ENCODE measurements at regions not wholly inside any gene's neighbourhood (a gene's known extent, or its start where the extent isn't known, plus 50 kb on each side); places are given as distances from the start of the nearest gene placed in this dataset.
"Not testable (repeated sequence)": the region's sequence is repeated elsewhere in the genome, so short reads cannot be mapped to it uniquely, and the experiment has no call there.

- DNase-seq (ENCODE audit: low read depth in 2 of 2) = no peak
Observed at GRCh38 chr16:79407005-79407404, 193.5 kb downstream of the MAF start.

- no peak for DNase-seq (ENCODE audit: low read depth in 2 of 2)
Observed at GRCh38 chr16:79404571-79404970, 196.0 kb downstream of the MAF start.

DNA sequence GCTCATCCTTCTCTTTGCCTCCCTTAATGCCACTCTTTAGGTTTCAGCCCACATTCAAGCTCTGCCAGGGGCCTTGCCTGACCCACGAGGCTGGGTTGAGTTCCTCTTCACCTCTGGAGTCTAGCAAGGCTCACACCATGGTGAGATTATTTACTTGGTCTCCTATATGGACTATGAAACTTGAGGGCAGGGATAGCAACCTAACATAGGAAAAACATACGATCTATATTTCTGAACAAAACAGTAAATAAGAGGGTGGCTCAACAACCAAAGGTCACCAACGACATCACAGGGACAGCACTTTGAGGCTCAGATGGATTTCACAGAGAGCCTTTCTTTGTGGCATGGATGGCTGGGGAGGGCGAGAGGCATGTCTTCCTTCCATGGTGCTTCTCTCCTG, 197.0 kb downstream of the MAF start:
- no peak for DNase-seq (ENCODE audit: low read depth in 2 of 2)

DNA sequence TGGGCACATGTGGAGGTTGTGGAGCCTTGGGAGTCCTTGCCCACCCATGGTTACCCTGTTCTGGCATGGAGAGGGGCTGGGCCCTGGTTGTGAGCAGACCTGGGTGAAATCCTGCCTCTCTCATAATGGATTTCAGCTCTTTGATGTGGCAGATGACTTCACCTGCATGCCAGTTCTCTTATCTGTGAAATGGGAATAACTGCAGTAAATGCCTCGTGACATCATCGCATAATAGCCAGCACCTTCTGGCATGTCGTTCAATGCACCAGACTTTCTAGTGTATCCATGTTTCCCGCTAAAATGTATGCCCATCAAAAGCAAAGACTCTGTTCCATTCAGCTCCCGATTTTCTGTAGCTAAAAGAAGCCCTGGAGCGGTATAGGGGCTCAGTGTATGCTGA, 197.6 kb downstream of the MAF start:
- DNase-seq (ENCODE audit: low read depth in 2 of 2) = no peak

DNA sequence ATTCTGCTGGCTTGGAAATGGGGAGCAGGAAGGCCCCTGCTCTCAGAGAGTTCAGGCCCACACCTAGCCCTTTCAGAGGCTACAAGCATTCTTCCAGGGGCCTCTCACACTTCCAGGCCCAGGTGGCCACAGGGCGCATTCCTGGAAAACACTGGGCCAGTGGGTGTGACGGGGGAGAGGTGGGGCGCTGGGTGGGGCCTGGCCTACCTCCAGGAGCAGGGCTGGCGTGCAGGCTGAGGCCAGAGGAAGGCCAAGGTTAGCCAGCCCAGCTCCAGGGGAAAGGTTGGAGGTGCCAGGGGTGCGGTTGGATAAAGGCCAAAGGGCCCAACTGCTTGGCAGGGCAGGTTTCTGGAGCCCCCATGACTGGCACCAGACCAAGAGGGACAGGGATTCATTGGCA, 198.2 kb downstream of the MAF start:
- DNase-seq (ENCODE audit: low read depth in 2 of 2) = no peak

GRCh38 chr16:79401782-79402181, 198.8 kb downstream of the MAF start:
- no peak for DNase-seq (ENCODE audit: low read depth in 2 of 2)

GRCh38 chr16:79401157-79401556, 199.4 kb downstream of the MAF start:
- no peak for DNase-seq (ENCODE audit: low read depth in 2 of 2)

- no peak for DNase-seq (ENCODE audit: low read depth in 2 of 2)
Observed at GRCh38 chr16:79400462-79401149, 199.9 kb downstream of the MAF start.

DNA sequence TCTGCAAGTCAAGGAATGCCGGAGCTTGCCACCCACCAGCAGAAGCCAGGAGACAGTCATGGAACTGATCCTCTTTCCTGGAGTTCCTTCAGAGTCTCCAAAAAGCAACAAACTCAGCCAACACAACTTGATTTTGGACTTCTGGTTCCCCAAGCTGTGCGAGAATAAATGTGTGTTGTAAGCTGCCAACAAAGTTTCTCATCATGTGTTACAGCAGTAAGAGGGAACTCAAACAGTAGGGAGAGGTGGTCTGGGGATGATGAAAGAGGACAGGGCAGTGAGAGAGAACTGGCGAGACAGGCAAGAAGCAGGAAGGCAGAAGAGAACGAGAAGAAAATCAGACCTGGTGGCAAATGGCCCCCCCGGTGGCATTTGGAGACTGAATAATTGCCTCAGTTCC, 204.9 kb downstream of the MAF start:
- DNase-seq (ENCODE audit: low read depth in 2 of 2) = no peak

DNA sequence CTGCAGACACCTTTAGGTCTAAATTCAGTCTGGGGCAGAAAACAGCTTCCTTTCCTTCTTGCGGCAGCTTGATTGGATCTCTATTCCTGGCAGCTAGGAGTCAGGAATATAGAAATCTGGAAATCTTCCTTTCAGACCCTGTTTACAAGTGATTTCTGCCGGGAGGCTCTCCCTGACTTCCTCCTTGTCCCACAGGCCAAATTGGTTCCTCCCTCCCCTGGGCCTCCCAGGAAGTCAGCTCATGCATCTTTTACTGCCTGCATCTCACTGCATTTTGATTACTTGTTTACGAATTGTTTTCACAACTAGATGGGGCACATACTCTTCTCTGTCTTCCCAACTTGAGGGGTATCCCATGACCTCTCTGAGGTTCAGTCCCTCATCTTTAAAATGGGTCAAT, 206.3 kb downstream of the MAF start:
- DNase-seq (ENCODE audit: low read depth in 2 of 2) = no peak

DNA sequence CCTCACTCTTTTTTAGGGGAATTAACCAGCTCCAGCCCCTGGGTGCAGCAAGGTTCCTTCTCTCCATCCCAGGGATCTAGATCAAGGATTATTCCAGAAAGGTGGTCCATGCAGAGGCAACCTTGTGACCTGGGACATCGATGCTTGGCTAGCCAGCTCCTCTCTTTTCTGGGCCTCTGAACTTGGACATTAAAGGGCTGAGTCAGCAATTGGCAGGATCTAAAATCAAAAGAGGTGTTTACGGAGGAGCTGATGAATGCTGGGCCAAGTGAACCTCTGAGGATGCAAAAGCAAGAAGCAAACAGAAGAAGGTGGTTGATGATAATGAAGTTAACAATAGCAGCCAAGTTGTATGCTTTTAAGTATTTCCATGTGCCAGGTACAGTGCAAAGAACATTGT, 207.0 kb downstream of the MAF start:
- no peak for DNase-seq (ENCODE audit: low read depth in 2 of 2)

GRCh38 chr16:79393127-79393526, 207.4 kb downstream of the MAF start:
- DNase-seq (ENCODE audit: low read depth in 2 of 2) = no peak

DNA sequence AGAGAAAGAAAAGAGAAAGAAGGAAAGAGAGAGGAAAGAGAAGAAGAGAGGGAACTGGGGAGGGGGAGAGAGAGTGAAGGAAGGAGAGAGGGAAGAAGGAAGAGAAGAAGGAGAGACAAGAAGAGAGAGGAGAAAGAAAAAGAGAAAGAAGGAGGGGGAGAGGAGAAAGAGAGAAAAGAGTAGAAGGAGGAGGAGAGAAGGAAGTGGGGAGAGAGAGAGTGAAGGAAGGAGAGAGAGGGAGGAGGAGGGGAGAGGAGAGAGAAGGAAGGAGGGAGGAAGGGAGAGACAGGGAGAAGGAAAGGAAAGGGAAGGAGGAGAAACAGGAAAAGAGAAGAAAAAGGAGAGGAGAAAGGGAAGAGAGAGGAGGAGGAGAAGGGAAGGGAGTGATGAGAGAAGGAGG, 208.5 kb downstream of the MAF start:
- no peak for DNase-seq (ENCODE audit: low read depth in 2 of 2)

DNA sequence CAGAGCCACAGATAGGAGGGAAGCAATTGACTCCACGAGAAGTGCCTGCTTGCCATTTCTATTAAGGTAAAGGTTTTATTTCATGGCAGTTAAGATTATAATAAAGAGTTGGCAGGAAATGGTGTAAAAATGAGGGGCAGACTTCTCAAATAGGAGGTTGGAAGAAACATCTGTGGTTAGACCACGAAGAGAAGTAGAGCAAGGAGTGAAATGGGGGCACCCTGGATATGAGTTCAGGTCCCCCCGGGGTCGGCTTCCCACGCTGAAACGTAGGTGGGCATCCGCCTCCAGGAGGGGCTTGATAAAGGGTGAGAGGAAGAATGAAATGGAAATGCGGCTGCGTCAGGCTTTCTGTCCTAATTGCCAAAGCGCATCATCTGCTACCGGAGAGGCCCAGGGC, 209.1 kb downstream of the MAF start:
- DNase-seq (ENCODE audit: low read depth in 2 of 2) = no peak

- DNase-seq (ENCODE audit: low read depth in 2 of 2) = no peak
Observed at GRCh38 chr16:79390481-79391051, 210.0 kb downstream of the MAF start.

DNA sequence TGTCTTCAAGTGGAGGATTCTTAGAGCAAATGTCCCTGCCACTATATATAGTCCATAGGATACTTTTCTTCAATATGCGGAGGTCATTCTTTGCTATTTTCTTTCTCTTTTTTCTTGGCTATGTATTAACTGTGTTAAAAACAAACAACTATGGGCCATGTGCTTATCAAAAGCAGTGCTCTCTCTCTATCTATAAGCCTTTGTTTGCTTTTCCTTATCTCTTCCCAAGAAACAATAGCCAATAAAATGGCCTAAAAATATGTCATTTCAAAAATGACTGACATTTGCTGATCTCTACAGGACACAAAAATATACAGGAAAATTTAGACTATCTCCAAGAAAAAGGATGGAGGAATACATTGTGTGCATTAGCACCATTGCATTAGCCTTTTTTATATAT, 212.1 kb downstream of the MAF start:
- DNase-seq (ENCODE audit: low read depth in 2 of 2) = no peak

DNA sequence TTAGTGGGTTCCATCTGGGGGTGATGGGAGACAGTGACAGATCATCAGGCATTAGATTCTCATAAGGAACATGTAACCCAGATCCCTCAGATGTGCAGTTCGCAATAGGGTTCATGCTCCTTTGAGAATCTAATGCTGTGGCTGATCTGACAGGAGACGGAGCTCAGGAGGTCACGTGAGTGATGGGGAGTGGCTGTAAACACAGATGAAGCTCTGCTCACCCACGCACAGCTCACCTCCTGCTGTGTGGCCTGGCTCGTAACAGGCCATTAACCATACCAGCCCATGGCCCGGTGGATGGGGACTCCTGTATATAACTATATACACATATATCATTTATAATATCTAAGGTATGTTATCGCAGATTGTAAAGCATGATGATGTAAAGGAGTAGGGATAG, 214.2 kb downstream of the MAF start:
- no peak for DNase-seq (ENCODE audit: low read depth in 2 of 2)

DNA sequence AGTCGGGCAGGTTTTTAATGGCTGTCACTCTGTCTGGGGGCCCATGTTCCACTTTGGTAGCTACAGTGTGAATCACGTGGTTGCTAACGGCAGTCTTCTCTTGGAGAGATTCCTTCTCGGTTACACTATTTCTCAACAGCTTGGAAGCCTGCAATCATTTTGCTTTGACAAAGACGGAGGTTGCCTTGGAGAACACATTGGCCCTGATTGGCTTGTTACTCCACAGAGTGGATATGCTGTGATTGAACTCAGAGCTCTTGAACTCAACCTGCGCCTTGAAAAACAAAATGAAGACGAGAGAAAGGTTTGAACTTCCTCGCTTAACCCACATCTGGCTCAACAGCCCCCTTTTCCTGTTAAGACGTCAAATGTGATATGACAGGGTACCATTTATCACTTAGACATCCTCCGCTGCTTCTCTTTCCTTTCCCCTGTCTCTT, 218.9 kb downstream of the MAF start:
- no peak for DNase-seq (ENCODE audit: low read depth in 2 of 2)

- DNase-seq (ENCODE audit: low read depth in 2 of 2) = peak in 1 of 2 donors; percentile 17
Observed at GRCh38 chr16:79380995-79381602, 219.4 kb downstream of the MAF start.

DNA sequence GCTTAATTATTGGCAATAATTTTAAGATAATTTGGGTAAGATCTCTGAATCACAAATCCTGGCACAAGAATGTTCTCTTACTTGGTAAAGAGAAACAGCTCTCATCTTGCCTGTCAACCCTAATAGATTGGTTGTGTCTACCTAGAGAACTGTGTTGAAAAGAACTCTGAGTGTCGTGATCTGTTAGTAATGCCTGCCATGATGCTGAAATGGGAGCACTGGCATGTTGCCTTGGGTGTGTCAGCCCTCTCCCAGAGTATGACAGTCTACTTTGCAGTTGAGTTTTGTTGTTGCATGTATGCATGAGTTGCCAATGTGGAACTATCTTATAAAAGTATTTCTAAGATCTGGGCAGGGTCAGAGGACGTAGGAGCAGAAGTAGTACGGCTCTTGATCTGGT, 221.4 kb downstream of the MAF start:
- no peak for DNase-seq (ENCODE audit: low read depth in 2 of 2)

- DNase-seq (ENCODE audit: low read depth in 2 of 2) = not testable (repeated sequence)
Observed at GRCh38 chr16:79377082-79377481, 223.5 kb downstream of the MAF start.

DNA sequence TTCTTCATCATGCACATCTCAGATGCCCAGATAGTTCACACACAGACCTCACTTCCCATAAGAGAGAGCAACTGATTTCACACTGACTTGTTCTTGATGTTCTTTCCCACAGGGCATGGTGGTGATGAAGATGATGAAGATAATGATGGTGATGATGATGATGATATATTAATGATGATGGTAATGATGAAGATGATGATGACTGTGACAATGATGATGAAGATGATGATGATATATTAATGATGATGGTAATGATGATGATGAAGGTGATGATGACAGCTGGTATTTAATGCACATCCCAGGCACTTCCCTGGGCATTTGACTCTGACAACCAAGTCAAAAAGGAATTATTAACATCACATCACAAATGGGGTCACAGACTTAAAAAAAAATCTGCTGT, 225.2 kb downstream of the MAF start:
- no peak for DNase-seq (ENCODE audit: low read depth in 2 of 2)

- no peak for DNase-seq (ENCODE audit: low read depth in 2 of 2)
Observed at GRCh38 chr16:79372503-79373184, 227.9 kb downstream of the MAF start.
